GM12878 (cell line): ENCODE measurements at regions not wholly inside any gene's neighbourhood (a gene's known extent, or its start where the extent isn't known, plus 50 kb on each side); places are given as distances from the start of the nearest gene placed in this dataset.

Experiments used
- ATAC-seq: fragments of 200-7000 bp; cut with Tn5 transposase; 3 replicates; pipeline ENCODE4 v1.9.1; 2020; ENCODE audit warnings: mild to moderate bottlenecking, moderate library complexity
- BruUV-seq: library from RNA; stranded (reverse); fragments of 400-500 nt; replicated peaks from 2 replicates; lab custom pipeline; 2021; lab: Mats Ljungman, UMichigan
- CTCF ChIA-PET: fragments of 300-600 bp; sonication (Branson Sonifier 250); formaldehyde crosslinking; extraction: SDS; loops from one replicate; lab custom pipeline; 2021; ENCODE audit warnings: inconsistent platforms; lab: Yijun Ruan, JAX
- POLR2A ChIA-PET: fragments of 350-600 bp; formaldehyde crosslinking; extraction: SDS; loops from one replicate; lab custom pipeline; 2021; ENCODE audit warnings: inconsistent platforms; lab: Charles Lee
- RAD21 ChIA-PET: fragments of 300-600 bp; sonication (Branson Sonifier 250); formaldehyde crosslinking; loops from one replicate; lab custom pipeline; 2023; ENCODE audit warnings: antibody characterized with exemption; ENCODE audit not compliant: unreplicated experiment; lab: Charles Lee
- SMC1A ChIA-PET: fragments of 300-600 bp; sonication (Branson Sonifier 250); formaldehyde crosslinking; loops from one replicate; lab custom pipeline; 2023; ENCODE audit not compliant: unreplicated experiment, uncharacterized antibody; lab: Charles Lee
- DNase-seq: peaks from one replicate; pipeline ENCODE4 v3.0.0-alpha.2; 2011; ENCODE audit warnings: low read depth, low spot score
- FAIRE-seq: peaks from 3 replicates; lab custom pipeline; 2011; peaks lifted over from hg19 to GRCh38; lab: Jason Lieb, UNC
- H2AFZ ChIP-seq: 2 replicates; pipeline ENCODE4 v1.6.0; 2011; ENCODE audit warnings: low read depth, low read length, control low read depth; ENCODE audit not compliant: control insufficient read depth
- H3K27ac ChIP-seq: 2 replicates; pipeline ENCODE4 v1.5.1; 2011; ENCODE audit warnings: control low read depth; ENCODE audit not compliant: control insufficient read depth, insufficient read depth
- H3K27me3 ChIP-seq, 2 experiments: replicated peaks in 1 of 2; 2 replicates each; pipeline versions ENCODE4 v1.6.0 to v1.6.1; 2011; ENCODE audit warnings: low read length in 1 of 2; ENCODE audit not compliant: control insufficient read depth in 2 of 2, insufficient read depth in 2 of 2
- H3K36me3 ChIP-seq, 2 experiments: 2 replicates each; pipeline ENCODE4 v1.5.1; 2011; ENCODE audit warnings: low read length in 1 of 2; ENCODE audit not compliant: control insufficient read depth in 2 of 2, insufficient read depth in 2 of 2
- H3K4me1 ChIP-seq: 2 replicates; pipeline ENCODE4 v1.6.1; 2011; ENCODE audit warnings: mild to moderate bottlenecking, low read length, moderate library complexity, mixed read lengths; ENCODE audit not compliant: control insufficient read depth, insufficient read depth
- H3K4me2 ChIP-seq: 2 replicates; pipeline ENCODE4 v1.6.0; 2011; ENCODE audit warnings: control low read depth; ENCODE audit not compliant: control insufficient read depth, insufficient read depth
- H3K4me3 ChIP-seq: fragments of 200-600 bp; sonication (generic); 2 replicates; pipeline ENCODE4 v1.5.1; 2016
- H3K79me2 ChIP-seq: 2 replicates; pipeline ENCODE4 v1.6.0; 2011; ENCODE audit warnings: low read length; ENCODE audit not compliant: control insufficient read depth, insufficient read depth
- H3K9ac ChIP-seq: 2 replicates; pipeline ENCODE4 v1.8.0; 2011; ENCODE audit warnings: low read length, control low read depth, mixed read lengths; ENCODE audit not compliant: control insufficient read depth, insufficient read depth
- H3K9me3 ChIP-seq: replicated peaks from 3 replicates; pipeline ENCODE4 v1.5.1; 2011; ENCODE audit warnings: mild to moderate bottlenecking, low read length; ENCODE audit not compliant: control insufficient read depth, insufficient read depth
- H4K20me1 ChIP-seq: 2 replicates; pipeline ENCODE4 v1.6.0; 2011; ENCODE audit not compliant: control insufficient read depth, insufficient read depth
- ATF2 ChIP-seq: IDR thresholded peaks from 2 replicates; pipeline ENCODE4 v1.6.1; 2012; ENCODE audit warnings: low read length, inconsistent platforms
- BCL3 ChIP-seq: IDR thresholded peaks from 2 replicates; pipeline ENCODE4 v1.6.1; 2011; ENCODE audit warnings: borderline replicate concordance, low read depth, mild to moderate bottlenecking, moderate library complexity, low read length; ENCODE audit not compliant: insufficient read depth, poor library complexity, severe bottlenecking
- BHLHE40 ChIP-seq, 2 experiments: fragments of 450-650 bp in 1 of 2; IDR thresholded peaks; 2 replicates each; pipeline ENCODE4 v1.6.1; 2011 to 2017; ENCODE audit warnings: low read depth in 2 of 2, borderline replicate concordance in 1 of 2, improper control_type of control experiment in 1 of 2, low read length in 1 of 2, mild to moderate bottlenecking in 1 of 2
- BMI1 ChIP-seq: fragments of 450-650 bp; IDR thresholded peaks from 2 replicates; pipeline ENCODE4 v1.6.1; 2016; ENCODE audit warnings: mild to moderate bottlenecking, moderate library complexity, borderline replicate concordance
- CHD1 ChIP-seq: IDR thresholded peaks from 2 replicates; pipeline ENCODE4 v1.6.1; 2012; ENCODE audit warnings: low read depth, low read length, improper control_type of control experiment
- CHD4 ChIP-seq: fragments of 200-600 bp; sonication (generic); IDR thresholded peaks from 2 replicates; pipeline ENCODE4 v1.6.1; 2016; ENCODE audit warnings: mild to moderate bottlenecking
- FOXM1 ChIP-seq: IDR thresholded peaks from 2 replicates; pipeline ENCODE4 v1.6.1; 2012; ENCODE audit warnings: low read depth, mild to moderate bottlenecking, inconsistent platforms, low read length, moderate library complexity
- HCFC1 ChIP-seq: fragments of 150-350 bp; IDR thresholded peaks from 2 replicates; pipeline ENCODE4 v1.6.1; 2014; ENCODE audit warnings: low read length
- HDGF ChIP-seq: fragments of 450-650 bp; IDR thresholded peaks from 2 replicates; pipeline ENCODE4 v1.6.1; 2016; ENCODE audit warnings: antibody characterized with exemption
- MLLT1 ChIP-seq: fragments of 450-650 bp; IDR thresholded peaks from 2 replicates; pipeline ENCODE4 v1.6.1; 2016; ENCODE audit warnings: mild to moderate bottlenecking
- RAD51 ChIP-seq: fragments of 450-650 bp; IDR thresholded peaks from 2 replicates; pipeline ENCODE4 v1.6.1; 2016; ENCODE audit warnings: moderate library complexity, mild to moderate bottlenecking, inconsistent platforms
- SIX5 ChIP-seq: IDR thresholded peaks from 2 replicates; pipeline ENCODE4 v1.6.1; 2011; ENCODE audit warnings: mild to moderate bottlenecking, low read depth, low read length, moderate library complexity; ENCODE audit not compliant: severe bottlenecking
- SREBF2 ChIP-seq: IDR thresholded peaks from 2 replicates; pipeline ENCODE4 v1.6.1; 2012; ENCODE audit warnings: mild to moderate bottlenecking, low read length
- TBL1XR1 ChIP-seq: IDR thresholded peaks from 2 replicates; pipeline ENCODE4 v1.6.1; 2012; ENCODE audit warnings: low read depth, low read length, improper control_type of control experiment
- WRNIP1 ChIP-seq: IDR thresholded peaks from 2 replicates; pipeline ENCODE4 v1.6.1; 2011; ENCODE audit warnings: low read depth, low read length, improper control_type of control experiment, borderline replicate concordance
- WGBS: methylation state at CpG from one replicate; pipeline ENCODE4 v1.1.6; 2016; ENCODE audit warnings: low lambda C conversion rate; ENCODE audit not compliant: insufficient replicate concordance, insufficient coverage; ENCODE audit errors: missing lambda C conversion rate; 5-methylcytosine and 5-hydroxymethylcytosine counted together
- in situ Hi-C: fragments of 300-500 bp; cut with MboI; formaldehyde crosslinking; loops from 9 replicates; pipeline ENCODE4 v1.14.3; 2018; ENCODE audit warnings: mixed read lengths
- intact Hi-C: fragments of 100-400 bp; cut with micrococcal nuclease; formaldehyde crosslinking; loops from one replicate; pipeline ENCODE4 v1.14.2; 2022; ENCODE audit not compliant: unreplicated experiment

GRCh38 chr16:6549415-6549814, 783.2 kb upstream of the RBFOX1 start:
- H3K27ac ChIP-seq = no peak overlapping the region
- no peaks in the 10 kb centered on the region for H3K4me1 ChIP-seq
- ChIA-PET POLR2A (no interaction called here), RAD21 (no interaction called here), CTCF (no interaction called here), SMC1A (no interaction called here)
- H3K9ac ChIP-seq = no peak overlapping the region
- WGBS = 36% methylated on average over 1 of the region's 1 CpG
- no peak overlapping the region for H2AFZ ChIP-seq
- no peak for DNase-seq
- no peak overlapping the region for H3K4me2 ChIP-seq
- in situ Hi-C loops (no loop called here), intact Hi-C loops (no loop called here)
- no peaks in the 10 kb centered on the region for H3K27me3 ChIP-seq
- H3K9me3 ChIP-seq = no peaks in the 10 kb centered on the region
- H3K79me2 ChIP-seq = no peaks in the 10 kb centered on the region
- no peak for ATAC-seq
- no TSS peak for BruUV-seq
- H3K4me3 ChIP-seq = no peak overlapping the region
- H3K36me3 ChIP-seq = no peaks in the 10 kb centered on the region
- FAIRE-seq = no peak
- no peak for TF ChIP-seq SIX5
- no peak for TF ChIP-seq BHLHE40 (IDR thresholded peaks at IDR 0.05; ENCODE audit: borderline replicate concordance in 1 of 2, low read depth in 2 of 2, low read length in 1 of 2)
- no peaks in the 10 kb centered on the region for H4K20me1 ChIP-seq

GRCh38 chr16:6548507-6548906, 784.1 kb upstream of the RBFOX1 start:
- H3K27me3 ChIP-seq = no peaks in the 10 kb centered on the region
- POLR2A ChIA-PET = no interaction called here
- no peak overlapping the region for H3K4me2 ChIP-seq
- no TSS peak for BruUV-seq
- H3K79me2 ChIP-seq = no peaks in the 10 kb centered on the region
- H3K27ac ChIP-seq = no peak overlapping the region
- in situ Hi-C loops = no loop called here
- no peak overlapping the region for H3K9ac ChIP-seq
- H2AFZ ChIP-seq = no peak overlapping the region
- ATAC-seq (no peak), DNase-seq (no peak)
- no peaks in the 10 kb centered on the region for H3K36me3 ChIP-seq
- SMC1A ChIA-PET = no interaction called here
- 54% methylated on average over 11 of the region's 11 CpGs for WGBS
- intact Hi-C loops = no loop called here
- H3K4me1 ChIP-seq = no peaks in the 10 kb centered on the region
- TF ChIP-seq SREBF2 = no peak
- TF ChIP-seq MLLT1 = no peak
- TF ChIP-seq CHD1 = no peak
- no peak for TF ChIP-seq RAD51
- no peak for TF ChIP-seq HCFC1
- no peak for TF ChIP-seq BCL3
- TF ChIP-seq BMI1 = no peak
- TF ChIP-seq TBL1XR1 = no peak
- no peak for TF ChIP-seq FOXM1
- TF ChIP-seq CHD4 = no peak
- TF ChIP-seq WRNIP1 = no peak
- TF ChIP-seq HDGF = no peak
- no peak for TF ChIP-seq ATF2
- TF ChIP-seq, all 136 proteins: peak for 0
- H3K9me3 ChIP-seq = no peaks in the 10 kb centered on the region
- CTCF ChIA-PET = no interaction called here
- H3K4me3 ChIP-seq = no peak overlapping the region
- no peak for FAIRE-seq
- RAD21 ChIA-PET = no interaction called here
- H4K20me1 ChIP-seq = no peaks in the 10 kb centered on the region
